ENCODE measurements at regions not wholly inside any gene's neighbourhood (a gene's known extent, or its start where the extent isn't known, plus 50 kb on each side); places are given as distances from the start of the nearest gene placed in this dataset.
"Not testable (repeated sequence)": the region's sequence is repeated elsewhere in the genome, so short reads cannot be mapped to it uniquely, and the experiment has no call there.

DNA sequence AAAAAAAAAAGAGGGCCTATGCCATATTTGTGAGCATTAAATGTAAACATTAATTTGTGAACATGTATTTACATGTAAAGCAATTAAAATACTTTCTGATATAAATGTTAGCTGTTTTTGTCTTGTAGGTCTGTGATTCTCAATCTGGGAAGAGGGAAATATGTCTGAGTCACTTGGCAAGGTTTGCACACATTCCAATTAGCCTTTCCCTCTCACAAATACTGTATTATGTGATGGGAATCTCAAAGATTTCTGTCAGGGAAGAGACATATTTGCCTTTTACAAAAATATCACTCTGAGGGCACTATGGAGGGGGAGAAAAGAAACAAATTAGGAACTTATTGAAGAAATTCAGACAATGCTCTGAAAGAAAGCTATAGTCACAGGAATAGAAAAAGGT, 483.6 kb downstream of the GBE1 start:
- DNase-seq, result no peak

DNA sequence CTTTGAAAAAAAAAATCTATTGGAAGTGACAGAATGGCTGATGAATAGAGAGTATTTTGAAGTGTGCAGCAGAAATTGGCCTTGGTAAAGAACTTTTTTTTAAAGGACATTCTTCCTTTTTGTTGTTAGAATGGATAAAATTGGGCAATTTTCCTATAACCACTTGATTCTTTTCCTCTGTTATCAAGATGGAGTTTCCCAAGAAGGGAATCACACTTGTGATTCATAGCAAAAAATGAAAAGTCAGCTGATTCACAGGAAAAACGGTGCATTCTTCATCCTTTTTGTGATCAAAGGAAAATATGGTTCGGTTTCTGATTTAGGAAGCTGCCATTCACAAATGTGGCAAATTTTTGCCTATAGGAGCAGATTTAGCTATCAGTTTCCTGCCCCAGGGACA, 486.8 kb downstream of the GBE1 start:
- no peak for DNase-seq

DNA sequence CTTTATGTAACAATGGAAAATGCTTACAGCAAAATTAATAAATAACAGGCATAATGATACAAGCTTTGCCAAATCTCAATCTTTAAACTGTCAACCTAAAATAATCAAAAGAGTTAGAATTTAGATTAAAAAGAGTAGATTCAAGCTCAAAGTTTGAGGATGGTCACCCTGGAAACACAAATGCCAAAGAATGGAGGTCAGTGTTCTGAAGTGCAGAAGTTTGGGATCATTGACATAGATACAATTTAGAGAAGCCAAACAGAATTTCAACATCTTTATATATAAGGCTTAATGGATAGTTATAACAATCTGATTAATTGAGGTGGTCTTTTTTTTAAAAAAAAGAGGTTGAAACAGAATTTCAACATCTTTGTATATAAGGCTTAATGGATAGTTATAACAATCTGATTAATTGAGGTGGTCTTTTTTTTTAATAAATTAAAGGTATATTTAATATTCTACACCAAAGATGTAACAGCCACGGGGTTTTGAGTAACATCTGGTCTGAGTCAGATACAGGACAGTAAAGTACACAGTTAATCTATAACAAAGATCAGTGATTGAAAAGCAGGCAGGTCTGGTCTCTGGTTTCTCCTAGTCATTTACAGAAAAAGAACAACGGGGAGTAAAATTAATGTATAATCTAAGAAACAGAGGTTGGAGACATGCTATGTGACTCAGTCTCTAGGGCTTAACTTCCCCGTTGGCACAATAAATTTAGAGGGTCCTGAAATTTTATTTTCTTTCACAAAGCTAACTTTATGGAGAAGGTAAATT, 490.7 kb downstream of the GBE1 start:
- no peak for DNase-seq

DNA sequence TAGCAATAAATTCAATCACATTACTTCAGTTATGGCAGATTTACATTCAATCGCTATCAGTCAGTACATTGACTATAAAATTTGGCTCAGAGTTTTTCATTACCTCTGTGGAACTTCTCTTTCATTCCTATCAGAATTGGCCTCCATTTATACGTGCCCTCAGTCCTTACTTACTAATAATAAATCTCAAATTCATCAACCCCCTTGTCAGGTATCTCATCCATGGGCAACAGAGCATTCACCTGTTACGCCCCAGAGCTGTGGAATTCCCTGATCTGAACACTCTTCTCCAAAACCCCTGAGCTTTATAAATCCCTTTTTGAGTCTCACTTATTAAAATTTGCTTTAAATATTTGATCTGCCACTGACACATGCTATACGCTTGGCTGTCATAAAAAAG, 492.9 kb downstream of the GBE1 start:
- DNase-seq, result no peak

DNA sequence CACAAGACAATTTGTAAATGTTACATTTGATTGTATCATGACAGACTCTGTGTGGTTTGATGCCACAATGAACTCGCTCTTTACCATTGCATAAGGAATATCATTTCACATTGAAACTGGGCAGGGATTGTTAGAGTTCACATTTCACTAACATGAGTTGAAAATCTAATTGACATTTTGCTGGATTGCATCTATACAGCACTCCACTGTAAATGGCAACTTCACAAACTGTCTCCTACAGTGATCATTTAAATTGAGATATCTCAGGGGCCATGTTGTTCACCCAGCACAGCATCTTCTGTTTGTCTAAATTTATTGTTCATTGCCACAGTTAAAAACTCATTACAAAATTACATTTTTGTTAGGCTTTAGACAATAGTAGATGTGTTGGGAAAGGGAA, 499.4 kb downstream of the GBE1 start:
- DNase-seq, result no peak

DNA sequence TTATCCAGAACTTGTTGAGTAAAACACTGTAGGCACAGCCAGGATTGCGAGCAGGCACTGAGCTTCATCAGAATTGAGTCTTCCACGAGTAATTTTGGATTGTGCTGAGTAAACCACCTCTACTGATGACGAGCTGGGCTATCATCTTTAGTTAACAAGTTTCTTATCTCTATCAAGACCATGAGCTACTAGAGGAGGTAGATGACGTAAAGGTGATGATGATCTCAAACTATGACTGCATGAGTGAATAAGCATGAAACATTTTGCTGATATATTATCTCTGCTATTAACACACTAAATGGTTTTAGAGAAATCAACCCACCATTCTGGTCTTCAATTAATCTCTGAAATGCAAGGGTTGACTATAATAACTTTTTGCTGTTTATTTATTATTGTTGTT, 506.0 kb downstream of the GBE1 start:
- DNase-seq, result no peak

DNA sequence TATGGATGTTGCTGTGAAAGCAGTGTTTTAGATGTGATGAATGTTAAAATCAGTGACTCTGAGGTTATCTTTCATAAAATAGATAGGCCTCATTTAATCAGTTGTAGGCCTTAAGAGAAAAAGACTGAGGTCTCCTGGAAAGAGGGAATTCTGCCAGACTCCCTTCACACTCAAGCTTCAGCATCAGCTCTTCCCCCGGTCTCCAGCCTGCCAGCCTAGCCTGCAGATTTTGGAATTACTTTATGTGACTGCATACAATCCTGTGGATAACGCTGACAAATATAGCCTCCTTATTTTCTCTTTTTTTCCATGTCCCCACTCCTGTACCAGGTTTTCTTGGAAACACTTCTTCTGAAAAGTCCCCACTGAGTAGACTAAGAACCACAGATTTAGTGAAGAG, 510.3 kb downstream of the GBE1 start:
- DNase-seq, result no peak

DNA sequence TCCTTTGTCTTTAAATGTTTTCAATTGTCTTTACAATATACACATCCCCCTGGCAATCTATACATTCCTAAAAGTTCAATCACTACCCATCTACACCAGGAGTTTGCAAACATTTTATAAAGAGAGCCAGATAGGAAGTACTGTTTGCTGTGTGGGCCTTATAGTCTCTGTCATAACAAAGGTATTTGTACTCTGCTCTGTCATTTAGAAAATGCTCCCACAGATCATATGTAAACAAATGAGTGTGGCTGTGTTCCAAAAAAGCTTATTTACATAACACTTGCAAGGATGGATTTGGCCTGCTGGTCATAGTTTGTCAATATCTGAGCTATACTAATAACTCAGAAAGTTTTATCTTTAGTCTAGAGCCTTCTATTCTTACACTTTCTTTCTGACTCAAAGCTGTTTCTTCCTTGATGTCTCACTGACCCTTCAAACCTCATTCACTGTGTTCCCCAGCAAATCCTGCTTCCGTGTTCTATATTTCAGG, 511.9 kb downstream of the GBE1 start:
- peak; percentile 2 for DNase-seq

DNA sequence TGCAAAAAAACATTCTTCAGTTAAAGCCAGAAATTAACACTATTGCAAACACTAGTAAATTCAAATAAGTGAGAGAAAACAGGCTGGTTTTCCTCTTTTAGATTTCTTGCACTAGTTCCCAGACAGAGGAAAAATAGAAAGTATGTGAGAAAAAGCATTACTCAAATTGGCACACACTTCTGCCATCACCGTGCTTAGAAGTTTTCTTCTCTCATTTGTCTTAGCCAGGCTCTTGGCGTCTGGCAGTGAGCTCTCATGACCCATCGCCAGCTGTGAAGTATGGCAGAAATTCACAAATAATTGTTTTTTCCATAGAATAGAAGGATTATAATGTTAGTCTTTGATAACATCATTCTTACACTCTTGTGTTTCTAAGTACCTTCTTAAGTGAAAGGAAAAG, 515.9 kb downstream of the GBE1 start:
- DNase-seq, result no peak

DNA sequence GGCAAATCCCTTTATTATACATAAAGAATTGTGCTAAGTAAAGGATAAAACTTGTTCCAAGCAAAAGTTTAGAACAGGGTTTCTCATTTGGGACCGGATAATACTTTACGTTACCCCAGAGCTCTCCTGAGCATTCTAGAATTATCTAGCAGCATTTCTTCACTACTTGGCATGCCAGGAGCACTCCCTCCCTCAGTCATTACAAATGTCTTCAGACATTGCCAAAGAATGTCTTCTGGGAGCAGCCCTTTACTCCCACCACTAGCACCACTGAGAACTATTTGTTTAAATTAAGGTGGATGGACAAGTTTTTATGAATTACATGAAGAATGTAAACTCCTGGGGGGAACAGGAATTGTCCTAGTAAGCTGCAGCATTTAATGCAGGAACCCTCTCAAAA, 516.4 kb downstream of the GBE1 start:
- DNase-seq, result no peak

DNA sequence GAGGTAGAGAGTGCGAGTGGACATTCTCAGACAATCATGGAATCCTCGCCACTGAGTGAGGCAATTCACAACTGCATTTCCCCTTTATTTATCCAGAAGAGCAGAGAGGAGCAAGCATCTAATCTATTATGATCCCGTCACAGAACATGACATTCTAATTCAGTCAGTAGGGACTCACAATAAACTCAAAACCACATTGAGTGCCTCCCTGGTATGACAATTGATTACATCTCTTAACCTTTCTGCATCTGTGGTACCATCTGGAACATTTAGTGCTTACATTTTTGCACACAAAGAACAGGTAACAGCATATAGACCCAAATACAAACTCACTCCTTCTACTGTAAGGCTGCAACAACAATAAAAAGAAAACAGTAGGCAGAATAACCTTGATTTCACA, 517.2 kb downstream of the GBE1 start:
- no peak for DNase-seq

DNA sequence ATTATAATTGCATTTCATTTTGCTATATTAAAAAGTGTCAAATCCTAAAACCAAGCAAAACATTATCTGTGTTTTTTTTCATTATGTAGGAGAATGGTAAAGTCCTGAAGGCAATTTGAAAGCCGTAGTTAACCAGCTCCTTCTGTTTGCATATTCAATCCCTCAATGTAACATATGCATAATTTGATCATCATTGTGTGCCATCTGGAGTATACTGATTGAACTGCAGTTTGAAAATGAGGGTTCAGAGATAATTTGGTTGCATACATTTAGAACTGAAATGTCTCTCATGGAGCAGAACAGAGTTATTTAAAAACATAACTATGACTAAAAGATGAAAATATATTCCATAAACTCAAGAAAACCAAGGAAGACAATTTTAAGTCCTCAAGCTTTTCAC, 518.6 kb downstream of the GBE1 start:
- peak; percentile 28 for DNase-seq

DNA sequence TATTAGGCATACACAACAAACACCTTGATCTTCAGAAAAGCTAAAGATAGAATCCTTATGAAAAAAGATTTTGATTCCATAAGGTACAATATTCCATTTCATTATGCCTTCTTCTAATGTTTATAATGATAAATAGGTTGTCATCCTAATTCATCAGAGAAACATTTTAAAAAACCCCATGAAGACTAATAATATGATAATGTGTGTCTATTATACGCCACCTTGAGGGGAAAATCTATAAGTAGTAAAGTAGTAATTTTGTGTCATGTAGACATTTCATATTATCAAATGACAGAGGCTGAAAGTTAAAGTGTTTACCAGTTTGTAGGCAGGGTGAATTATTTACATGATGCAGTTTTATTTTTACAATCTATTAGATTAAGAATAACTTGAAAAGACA, 524.3 kb downstream of the GBE1 start:
- DNase-seq, result no peak

DNA sequence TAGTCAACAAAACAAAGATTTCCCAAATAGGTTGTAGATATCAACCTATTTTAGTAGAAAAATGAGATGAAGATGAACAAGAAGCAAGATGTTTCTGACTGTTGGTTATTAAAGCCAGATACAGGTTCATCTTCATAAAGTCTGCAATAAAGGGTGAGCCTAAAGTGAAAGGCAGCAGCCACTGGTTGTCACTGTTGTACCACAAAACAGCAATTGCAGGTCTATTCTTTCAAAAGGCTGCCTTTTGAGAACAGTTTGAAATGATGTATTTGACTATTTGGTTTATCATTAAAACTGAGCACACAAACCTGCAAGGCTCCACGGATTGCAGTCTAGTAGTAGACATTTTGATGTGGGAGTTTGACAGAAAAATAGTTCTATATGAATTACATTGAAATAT, 543.4 kb downstream of the GBE1 start:
- DNase-seq, result no peak

DNA sequence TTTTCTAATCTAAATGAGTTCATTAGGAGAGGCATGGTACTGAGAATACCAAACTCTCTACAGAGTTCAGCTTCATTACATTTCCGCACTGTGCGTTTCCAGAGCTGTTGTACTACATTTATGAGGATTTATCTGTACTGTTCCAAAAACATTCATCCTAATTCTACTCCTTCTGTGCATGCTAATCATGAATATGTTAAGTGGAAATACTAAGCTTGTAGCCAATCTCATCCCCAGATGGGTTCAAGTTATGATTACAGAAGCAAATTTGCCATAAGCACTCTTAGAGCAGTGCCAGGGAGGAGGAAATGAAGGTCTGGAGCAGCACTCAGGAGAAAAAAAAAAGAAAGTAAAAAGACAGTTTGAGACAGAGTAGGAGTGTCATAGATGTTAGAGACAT, 544.3 kb downstream of the GBE1 start:
- DNase-seq, result no peak

DNA sequence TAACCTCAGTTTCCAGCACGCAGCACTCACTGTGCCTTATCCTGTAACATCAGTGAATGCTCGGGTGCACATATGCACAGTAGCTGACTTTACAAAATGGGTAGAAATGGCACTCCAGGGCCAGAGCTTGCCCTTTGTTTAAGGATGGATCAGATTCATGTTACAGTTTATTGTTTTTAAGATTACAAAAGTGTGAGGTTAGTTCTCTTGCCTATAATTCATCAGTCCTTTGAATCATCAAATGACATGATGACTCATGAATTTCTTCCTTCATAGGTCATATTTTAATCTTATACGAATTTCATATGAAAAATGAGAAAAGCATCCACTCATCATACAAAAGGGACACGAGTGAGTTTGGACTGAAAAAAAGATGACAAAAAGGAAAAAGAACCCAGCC, 545.3 kb downstream of the GBE1 start:
- DNase-seq, result no peak

DNA sequence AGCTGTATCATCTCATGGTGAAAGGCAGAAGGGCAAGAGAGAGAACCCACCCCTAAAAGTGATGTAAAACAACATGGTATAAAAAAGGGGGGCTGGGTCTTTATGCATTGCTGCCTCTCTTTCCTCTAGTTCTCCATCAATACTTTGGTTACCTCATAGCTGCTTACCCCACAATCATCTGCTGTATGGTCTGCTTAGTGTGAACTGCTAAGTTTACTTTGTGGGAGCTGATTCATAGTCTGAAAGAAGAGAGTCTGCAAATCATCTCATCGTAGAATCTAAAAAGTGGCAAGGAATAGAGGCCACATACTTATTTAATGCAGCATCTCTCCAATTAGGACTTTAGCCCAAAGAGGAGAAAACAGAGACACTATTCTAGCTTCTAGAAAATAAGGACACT, 546.8 kb downstream of the GBE1 start:
- DNase-seq, result no peak

DNA sequence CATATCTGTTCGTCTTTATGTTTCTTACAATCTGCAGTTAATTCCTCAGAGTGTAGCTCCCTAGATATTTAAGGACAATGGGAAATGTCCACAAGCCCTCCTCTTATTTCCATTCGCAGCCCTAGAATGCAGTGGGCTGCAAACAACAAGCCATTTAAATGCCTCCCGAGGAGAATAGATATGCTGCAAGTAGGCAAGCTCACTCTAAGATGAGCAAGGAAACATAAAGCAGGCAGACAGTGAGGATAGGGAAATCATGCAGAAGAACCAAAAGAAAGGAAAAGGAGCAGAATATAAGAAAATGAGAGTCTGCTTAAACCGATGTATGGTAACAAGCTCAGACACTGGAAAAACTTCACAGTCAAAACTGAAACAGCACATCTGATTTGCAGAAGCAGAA, 561.9 kb downstream of the GBE1 start:
- DNase-seq, result no peak

DNA sequence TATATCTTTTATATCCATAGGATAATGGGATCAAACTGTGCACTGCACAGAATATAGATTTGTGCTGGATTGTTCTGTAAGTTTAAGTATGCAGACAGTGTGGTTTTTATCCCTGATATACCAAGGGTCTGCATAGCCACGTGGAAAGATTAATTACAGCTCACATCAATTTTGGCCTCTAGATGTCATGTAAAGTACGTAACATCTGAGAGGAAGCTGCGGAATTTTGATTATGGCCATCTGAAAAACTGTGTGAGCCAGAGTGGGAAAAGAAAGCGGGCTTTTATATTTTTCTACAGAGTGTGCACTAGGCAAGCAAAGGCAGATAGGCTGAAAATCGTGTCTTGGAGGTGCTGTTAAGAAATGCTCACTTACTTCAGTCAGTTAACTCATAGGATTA, 562.7 kb downstream of the GBE1 start:
- no peak for DNase-seq

DNA sequence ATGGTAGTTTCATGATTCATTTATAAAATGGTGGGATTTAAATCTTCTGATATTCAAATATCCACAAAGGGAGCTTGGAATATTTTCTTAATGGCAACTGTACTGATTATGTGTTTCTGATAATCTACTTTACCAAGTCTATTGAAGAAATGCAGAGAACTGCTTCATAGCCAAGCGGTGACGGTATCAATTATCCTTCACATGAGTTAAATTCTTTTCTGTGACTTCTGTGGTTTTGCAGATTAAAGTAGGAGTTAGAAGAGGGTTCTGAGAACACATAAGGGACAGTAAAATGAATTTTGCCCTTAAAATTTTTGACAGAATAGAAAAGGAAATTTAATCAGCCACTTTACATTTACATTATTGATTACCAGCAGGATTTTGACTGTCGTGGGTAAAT, 563.2 kb downstream of the GBE1 start:
- DNase-seq, result no peak

DNA sequence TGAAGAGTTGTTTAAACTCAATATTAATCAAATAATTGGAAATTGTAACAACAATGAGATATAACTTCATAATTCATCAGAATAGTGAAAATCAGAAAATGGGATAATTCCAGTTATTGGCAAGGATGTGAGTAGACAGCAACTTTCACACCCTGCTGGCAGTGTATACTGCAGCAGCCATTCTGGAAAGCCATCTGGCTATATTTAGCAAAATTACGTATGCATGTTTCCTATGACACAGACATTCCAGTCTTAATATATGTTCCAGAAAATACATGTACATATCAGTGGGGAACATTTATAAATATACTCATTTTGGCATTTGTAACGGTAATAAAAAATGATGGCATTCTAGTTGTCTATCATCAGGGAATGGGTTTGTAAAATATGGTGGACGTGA, 564.1 kb downstream of the GBE1 start:
- DNase-seq, result no peak

DNA sequence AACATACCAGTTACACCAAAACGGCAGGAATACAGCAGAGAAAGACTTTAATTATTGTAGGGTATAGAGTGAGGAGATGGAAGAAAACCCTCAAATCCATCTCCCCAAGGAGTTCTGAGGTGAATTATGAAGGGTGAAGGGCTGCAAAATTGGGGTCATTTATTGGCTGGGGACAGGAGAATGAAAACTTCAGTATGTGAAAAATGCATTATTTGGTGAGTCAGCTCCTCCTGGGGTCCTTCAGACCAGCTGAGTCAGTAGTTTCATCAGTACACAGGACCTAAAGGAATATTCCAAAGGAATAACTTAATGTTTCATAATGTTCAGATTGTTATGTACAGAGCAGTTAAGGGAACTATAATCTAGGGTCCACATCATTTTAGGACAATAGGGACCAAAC, 566.0 kb downstream of the GBE1 start:
- DNase-seq, result no peak

DNA sequence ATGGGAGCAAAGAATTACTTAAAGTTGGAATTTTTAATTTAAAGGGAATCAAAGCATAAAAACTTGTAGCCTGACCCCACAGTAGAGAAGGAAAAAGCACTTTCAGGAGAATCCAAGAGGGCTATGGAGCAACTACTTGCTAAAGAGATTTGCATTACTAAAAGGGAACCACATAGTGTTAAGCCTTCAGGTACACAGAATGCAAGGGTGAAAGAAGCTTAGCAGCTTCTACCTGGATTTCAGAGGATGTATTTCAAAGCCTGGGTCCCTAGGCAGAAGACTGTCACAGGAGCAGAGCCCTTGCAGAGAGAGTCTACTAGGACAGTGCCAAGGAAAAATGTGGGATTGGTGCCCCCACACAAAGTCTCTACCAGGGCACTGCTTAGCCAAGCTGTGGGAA, 575.0 kb downstream of the GBE1 start:
- DNase-seq, result no peak

DNA sequence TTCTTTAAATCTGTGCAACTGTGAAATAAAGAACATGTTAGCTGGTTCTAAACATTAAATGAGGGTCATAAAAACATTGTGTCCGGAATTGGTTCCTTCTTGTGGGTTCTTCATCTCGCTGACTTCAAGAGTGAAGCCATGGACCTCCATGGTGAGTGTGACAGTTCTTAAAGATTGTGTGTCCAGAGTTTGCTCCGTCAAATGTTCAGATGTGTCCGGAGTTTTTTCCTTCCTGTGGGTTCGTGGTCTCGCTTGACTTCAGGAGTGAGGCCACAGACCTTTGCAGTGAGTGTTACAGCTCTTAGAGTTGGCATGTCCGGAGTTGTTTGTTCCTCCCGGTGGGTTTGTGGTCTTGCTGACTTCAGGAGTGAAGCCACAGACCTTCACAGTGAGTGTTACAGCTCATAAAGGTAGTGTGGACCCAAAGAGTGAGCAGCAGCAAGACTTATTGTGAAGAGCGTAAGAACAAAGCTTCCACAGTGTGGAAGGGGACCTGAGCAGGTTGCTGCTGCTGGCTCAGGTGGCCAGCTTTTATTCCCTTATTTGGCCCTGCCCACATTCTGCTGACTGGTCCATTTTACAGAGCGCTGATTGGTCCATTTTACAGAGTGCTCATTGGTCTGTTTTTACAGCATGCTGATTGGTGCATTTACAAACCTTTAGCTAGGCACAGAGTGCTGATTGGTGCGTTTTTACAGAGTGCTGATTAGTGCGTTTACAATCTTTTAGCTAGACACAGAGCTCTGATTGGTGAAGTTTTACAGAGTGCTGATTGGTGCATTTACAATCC, 579.2 kb downstream of the GBE1 start:
- not testable (repeated sequence) for DNase-seq

DNA sequence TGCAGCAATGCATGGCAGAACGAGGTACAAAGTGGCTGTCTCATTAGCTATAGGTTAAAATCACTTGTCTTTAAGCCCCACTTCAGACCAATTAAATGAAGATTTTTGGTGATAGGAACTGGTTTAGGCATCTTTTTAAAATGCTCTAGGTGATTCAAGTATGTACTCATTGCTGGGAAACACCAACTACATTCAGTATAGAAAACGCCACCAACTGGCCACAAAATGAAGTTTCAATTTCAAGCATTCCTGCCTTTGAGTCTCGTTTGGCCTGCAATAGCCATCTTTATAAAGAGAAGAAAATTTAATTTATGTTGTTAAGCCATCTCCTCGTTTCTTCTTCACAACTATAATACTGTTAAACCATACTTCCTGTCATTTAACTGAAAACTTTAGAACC, 587.9 kb downstream of the GBE1 start:
- DNase-seq, result no peak
